ENCODE measurements at regions not wholly inside any gene's neighbourhood (a gene's known extent, or its start where the extent isn't known, plus 50 kb on each side); places are given as distances from the start of the nearest gene placed in this dataset.

- Histone ChIP-seq H3K27me3 (ENCODE audit: control insufficient read depth in 5 of 5, insufficient read depth in 4 of 5, low read length in 5 of 5) (no peaks in the 10 kb centered on the region), H3K4me1 (ENCODE audit: control insufficient read depth in 5 of 5, insufficient read depth in 5 of 5, low read length in 5 of 5) (peaks cover 0 to 32% (median 14%) of the 10 kb centered on the region in 5 donors), H3K9ac (ENCODE audit: low read length in 5 of 5) (peak overlapping the region in 1 of 5 donors; percentile 3), H3K36me3 (ENCODE audit: control insufficient read depth in 5 of 5, insufficient read depth in 5 of 5, low read length in 5 of 5) (peaks cover 23 to 44% (median 39%) of the 10 kb centered on the region in 5 donors), H3K27ac (ENCODE audit: low read depth, low read length) (no peak overlapping the region), H3K4me3 (ENCODE audit: low read depth in 1 of 5, low read length in 5 of 5) (no peak overlapping the region), H3K9me3 (ENCODE audit: control insufficient read depth in 5 of 5, low read length in 5 of 5) (no peaks in the 10 kb centered on the region)
These were observed 90.5 kb upstream of the JAK1 start for GRCh38 chr1:65056866-65057265.

DNA sequence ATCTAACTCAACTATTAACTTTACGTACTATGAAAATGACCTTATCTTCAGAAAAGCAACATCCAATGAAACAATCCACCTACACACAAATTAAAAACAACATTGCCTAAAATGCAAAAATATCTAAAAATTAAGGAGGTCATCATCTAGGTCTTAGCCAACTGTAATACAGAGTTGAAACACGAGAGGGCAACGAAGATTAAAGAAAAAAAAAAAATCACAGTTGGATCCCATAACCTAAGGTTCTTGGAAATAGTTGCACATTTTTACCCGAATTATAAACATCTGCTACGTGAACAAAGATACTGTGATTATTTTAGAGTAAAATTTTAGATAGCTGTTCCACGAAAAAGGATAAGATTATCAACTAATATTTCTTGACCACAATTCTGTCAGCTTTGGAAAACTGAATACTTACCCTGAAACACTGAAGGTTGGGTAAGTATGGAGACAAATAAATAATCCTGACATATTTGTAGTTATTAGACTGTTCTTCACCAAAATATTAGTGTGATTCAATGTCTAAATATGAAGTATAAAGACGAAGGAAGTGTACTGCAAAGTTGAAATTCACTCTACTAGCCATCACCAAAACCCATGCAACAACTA, 88.0 kb upstream of the AK4 start:
- Histone ChIP-seq H3K27me3 (ENCODE audit: control insufficient read depth in 5 of 5, insufficient read depth in 4 of 5, low read length in 5 of 5) (no peaks in the 10 kb centered on the region), H3K27ac (ENCODE audit: low read depth, low read length) (peak overlapping the region; percentile 10), H3K4me1 (ENCODE audit: control insufficient read depth in 5 of 5, insufficient read depth in 5 of 5, low read length in 5 of 5) (peaks cover 0 to 63% (median 37%) of the 10 kb centered on the region in 5 donors), H3K4me3 (ENCODE audit: low read depth in 1 of 5, low read length in 5 of 5) (no peak overlapping the region), H3K36me3 (ENCODE audit: control insufficient read depth in 5 of 5, insufficient read depth in 5 of 5, low read length in 5 of 5) (peaks cover 17 to 36% (median 33%) of the 10 kb centered on the region in 5 donors), H3K9ac (ENCODE audit: low read length in 5 of 5) (no peak overlapping the region), H3K9me3 (ENCODE audit: control insufficient read depth in 5 of 5, low read length in 5 of 5) (no peaks in the 10 kb centered on the region)

DNA sequence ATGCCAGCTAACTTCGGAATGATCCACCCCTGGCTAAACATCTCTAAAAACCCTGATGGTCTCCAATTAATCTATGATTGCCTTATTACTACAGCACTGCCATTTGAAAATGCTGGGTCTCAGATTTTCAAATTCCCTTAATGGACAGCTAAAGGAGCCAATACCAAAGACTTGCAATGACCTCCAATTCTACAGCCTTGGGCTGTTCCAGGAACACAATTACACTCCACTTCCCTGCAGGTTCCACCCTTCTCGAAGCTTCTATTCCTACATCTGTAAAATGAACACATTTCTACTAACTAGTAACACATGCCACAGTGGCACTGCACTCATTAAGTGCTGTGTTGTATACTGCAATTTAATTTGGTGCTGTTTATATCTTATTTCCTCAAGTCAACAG, 85.7 kb upstream of the AK4 start:
- Histone ChIP-seq H3K27me3 (ENCODE audit: control insufficient read depth in 5 of 5, insufficient read depth in 4 of 5, low read length in 5 of 5) (no peaks in the 10 kb centered on the region), H3K27ac (ENCODE audit: low read depth, low read length) (peak overlapping the region; percentile 73), H3K36me3 (ENCODE audit: control insufficient read depth in 5 of 5, insufficient read depth in 5 of 5, low read length in 5 of 5) (peaks cover 6 to 14% (median 11%) of the 10 kb centered on the region in 5 donors), H3K4me1 (ENCODE audit: control insufficient read depth in 5 of 5, insufficient read depth in 5 of 5, low read length in 5 of 5) (peaks cover 0 to 66% (median 46%) of the 10 kb centered on the region in 5 donors), H3K9ac (ENCODE audit: low read length in 5 of 5) (peak overlapping the region in 1 of 5 donors; percentile 47), H3K4me3 (ENCODE audit: low read depth in 1 of 5, low read length in 5 of 5) (no peak overlapping the region), H3K9me3 (ENCODE audit: control insufficient read depth in 5 of 5, low read length in 5 of 5) (no peaks in the 10 kb centered on the region)

GRCh38 chr1:65063025-65063424, 85.0 kb upstream of the AK4 start:
- H3K4me1 ChIP-seq (ENCODE audit: control insufficient read depth in 5 of 5, insufficient read depth in 5 of 5, low read length in 5 of 5) = peaks cover 0 to 63% (median 46%) of the 10 kb centered on the region in 5 donors
- H3K36me3 ChIP-seq (ENCODE audit: control insufficient read depth in 5 of 5, insufficient read depth in 5 of 5, low read length in 5 of 5) = peaks cover 1 to 7% (median 4%) of the 10 kb centered on the region in 5 donors
- no peaks in the 10 kb centered on the region for H3K27me3 ChIP-seq (ENCODE audit: control insufficient read depth in 5 of 5, insufficient read depth in 4 of 5, low read length in 5 of 5)
- peak overlapping the region in 1 of 5 donors; percentile 59 for H3K9ac ChIP-seq (ENCODE audit: low read length in 5 of 5)
- H3K4me3 ChIP-seq (ENCODE audit: low read depth in 1 of 5, low read length in 5 of 5) = no peak overlapping the region
- H3K27ac ChIP-seq (ENCODE audit: low read depth, low read length) = peak overlapping the region; percentile 73
- H3K9me3 ChIP-seq (ENCODE audit: control insufficient read depth in 5 of 5, low read length in 5 of 5) = no peaks in the 10 kb centered on the region

GRCh38 chr1:65064981-65065380, 83.0 kb upstream of the AK4 start:
- no peaks in the 10 kb centered on the region for H3K27me3 ChIP-seq (ENCODE audit: control insufficient read depth in 5 of 5, insufficient read depth in 4 of 5, low read length in 5 of 5)
- H3K9me3 ChIP-seq (ENCODE audit: control insufficient read depth in 5 of 5, low read length in 5 of 5) = no peaks in the 10 kb centered on the region
- peaks cover 0 to 64% (median 49%) of the 10 kb centered on the region in 5 donors for H3K4me1 ChIP-seq (ENCODE audit: control insufficient read depth in 5 of 5, insufficient read depth in 5 of 5, low read length in 5 of 5)
- peak overlapping the region; percentile 82 to 99 (median 95) for H3K4me3 ChIP-seq (ENCODE audit: low read depth in 1 of 5, low read length in 5 of 5)
- H3K9ac ChIP-seq (ENCODE audit: low read length in 5 of 5) = peak overlapping the region in 4 of 5 donors; percentile 71 to 88 (median 82)
- H3K36me3 ChIP-seq (ENCODE audit: control insufficient read depth in 5 of 5, insufficient read depth in 5 of 5, low read length in 5 of 5) = no peaks in the 10 kb centered on the region
- H3K27ac ChIP-seq (ENCODE audit: low read depth, low read length) = peak overlapping the region; percentile 91

GRCh38 chr1:65065524-65066418, 82.2 kb upstream of the AK4 start:
- Histone ChIP-seq H3K27me3 (ENCODE audit: control insufficient read depth in 5 of 5, insufficient read depth in 4 of 5, low read length in 5 of 5) (no peaks in the 10 kb centered on the region), H3K4me3 (ENCODE audit: low read depth in 1 of 5, low read length in 5 of 5) (peak overlapping the region; percentile 82 to 99 (median 95)), H3K9ac (ENCODE audit: low read length in 5 of 5) (peak overlapping the region; percentile 71 to 88 (median 82)), H3K36me3 (ENCODE audit: control insufficient read depth in 5 of 5, insufficient read depth in 5 of 5, low read length in 5 of 5) (no peaks in the 10 kb centered on the region), H3K27ac (ENCODE audit: low read depth, low read length) (peak overlapping the region; percentile 91), H3K9me3 (ENCODE audit: control insufficient read depth in 5 of 5, low read length in 5 of 5) (no peaks in the 10 kb centered on the region), H3K4me1 (ENCODE audit: control insufficient read depth in 5 of 5, insufficient read depth in 5 of 5, low read length in 5 of 5) (peaks cover 0 to 56% (median 47%) of the 10 kb centered on the region in 5 donors)

- no peaks in the 10 kb centered on the region for H3K36me3 ChIP-seq (ENCODE audit: control insufficient read depth in 5 of 5, insufficient read depth in 5 of 5, low read length in 5 of 5)
These were observed 81.6 kb upstream of the AK4 start for GRCh38 chr1:65066419-65066765.

DNA sequence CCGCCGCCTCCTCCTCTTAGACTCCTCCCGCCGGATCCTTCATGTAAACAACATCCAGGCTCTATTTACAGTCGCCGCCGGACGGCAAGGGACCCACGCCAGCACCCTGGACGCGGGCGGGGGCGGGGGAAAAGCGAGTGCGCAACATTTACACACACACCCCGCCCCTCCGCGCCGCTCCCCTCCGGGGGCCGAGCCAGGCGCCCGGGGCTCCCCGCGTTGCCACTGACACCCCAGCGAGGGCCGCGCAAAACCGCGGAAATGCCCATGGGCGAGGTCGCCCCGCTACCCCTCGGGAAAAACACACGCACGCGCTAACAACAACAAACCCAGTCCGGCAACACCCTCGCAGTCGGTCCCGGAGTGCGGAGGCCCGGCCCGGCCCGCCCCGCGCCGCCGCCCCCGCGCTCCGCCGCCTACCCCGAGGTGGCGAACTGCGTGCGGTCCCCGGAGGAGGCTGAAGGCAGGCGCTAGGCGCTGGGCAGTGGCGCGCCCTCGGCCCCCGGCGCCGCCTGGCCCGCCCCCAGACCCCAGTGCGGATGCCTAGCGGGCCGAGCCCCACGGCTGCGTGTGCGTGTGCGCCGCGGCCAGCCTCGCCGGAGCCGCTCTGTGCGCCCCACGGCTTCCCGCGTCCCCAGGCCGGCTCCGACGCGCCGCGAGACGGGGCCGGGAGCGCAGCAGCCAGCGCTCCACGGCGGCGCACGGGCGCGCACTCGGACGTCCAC, 81.1 kb upstream of the AK4 start:
- Histone ChIP-seq H3K9ac (ENCODE audit: low read length in 5 of 5) (peak overlapping the region; percentile 71 to 88 (median 82)), H3K4me3 (ENCODE audit: low read depth in 1 of 5, low read length in 5 of 5) (peak overlapping the region; percentile 82 to 99 (median 95)), H3K9me3 (ENCODE audit: control insufficient read depth in 5 of 5, low read length in 5 of 5) (no peaks in the 10 kb centered on the region), H3K4me1 (ENCODE audit: control insufficient read depth in 5 of 5, insufficient read depth in 5 of 5, low read length in 5 of 5) (peaks cover 0 to 48% (median 46%) of the 10 kb centered on the region in 5 donors), H3K36me3 (ENCODE audit: control insufficient read depth in 5 of 5, insufficient read depth in 5 of 5, low read length in 5 of 5) (no peaks in the 10 kb centered on the region), H3K27ac (ENCODE audit: low read depth, low read length) (peak overlapping the region; percentile 91), H3K27me3 (ENCODE audit: control insufficient read depth in 5 of 5, insufficient read depth in 4 of 5, low read length in 5 of 5) (no peaks in the 10 kb centered on the region)

More at GRCh38 chr1:65066419-65066765, 81.6 kb upstream of the AK4 start:
- Histone ChIP-seq H3K27me3 (ENCODE audit: control insufficient read depth in 5 of 5, insufficient read depth in 4 of 5, low read length in 5 of 5) (no peaks in the 10 kb centered on the region), H3K9me3 (ENCODE audit: control insufficient read depth in 5 of 5, low read length in 5 of 5) (no peaks in the 10 kb centered on the region), H3K4me1 (ENCODE audit: control insufficient read depth in 5 of 5, insufficient read depth in 5 of 5, low read length in 5 of 5) (peaks cover 0 to 52% (median 46%) of the 10 kb centered on the region in 5 donors), H3K27ac (ENCODE audit: low read depth, low read length) (peak overlapping the region; percentile 91), H3K9ac (ENCODE audit: low read length in 5 of 5) (peak overlapping the region; percentile 71 to 88 (median 82)), H3K4me3 (ENCODE audit: low read depth in 1 of 5, low read length in 5 of 5) (peak overlapping the region; percentile 82 to 99 (median 95))

- H3K9me3 ChIP-seq (ENCODE audit: control insufficient read depth in 5 of 5, low read length in 5 of 5) = no peaks in the 10 kb centered on the region
These were observed 80.4 kb upstream of the AK4 start for GRCh38 chr1:65067491-65068201.

More at GRCh38 chr1:65067491-65068201, 80.4 kb upstream of the AK4 start:
- Histone ChIP-seq H3K36me3 (ENCODE audit: control insufficient read depth in 5 of 5, insufficient read depth in 5 of 5, low read length in 5 of 5) (no peaks in the 10 kb centered on the region), H3K27ac (ENCODE audit: low read depth, low read length) (peak overlapping the region; percentile 99), H3K9ac (ENCODE audit: low read length in 5 of 5) (peak overlapping the region; percentile 90 to 95 (median 93)), H3K4me3 (ENCODE audit: low read depth in 1 of 5, low read length in 5 of 5) (peak overlapping the region; percentile 92 to 99 (median 95)), H3K27me3 (ENCODE audit: control insufficient read depth in 5 of 5, insufficient read depth in 4 of 5, low read length in 5 of 5) (no peaks in the 10 kb centered on the region), H3K4me1 (ENCODE audit: control insufficient read depth in 5 of 5, insufficient read depth in 5 of 5, low read length in 5 of 5) (peaks cover 0 to 41% (median 40%) of the 10 kb centered on the region in 5 donors)

Data from subcutaneous abdominal adipose tissue (tissue), 5 donors.